Aorta (tissue), 5 donors: ENCODE measurements at regions not wholly inside any gene's neighbourhood (a gene's known extent, or its start where the extent isn't known, plus 50 kb on each side); places are given as distances from the start of the nearest gene placed in this dataset.
"Not testable (repeated sequence)": the region's sequence is repeated elsewhere in the genome, so short reads cannot be mapped to it uniquely, and the experiment has no call there.

Source experiments
- ATAC-seq: fragments of 200-7000 bp; cut with Tn5 transposase; one replicate; pipeline ENCODE4 v1.9.1; 2022; ENCODE audit warnings: moderate library complexity; ENCODE audit not compliant: low FRiP score
- DNase-seq, 2 donors: peaks; one replicate each; pipeline ENCODE4 v3.0.0-alpha.2; 2020
- H3K27ac ChIP-seq, 2 donors: one replicate each; pipeline ENCODE4 v1.5.1; 2013; ENCODE audit warnings: low read length in 2 of 2, mild to moderate bottlenecking in 2 of 2, moderate library complexity in 2 of 2, control low read depth in 1 of 2, inconsistent platforms in 1 of 2, low read depth in 1 of 2
- H3K27me3 ChIP-seq, 2 donors: one replicate each; pipeline ENCODE4 v1.6.1; 2013; ENCODE audit warnings: control low read depth in 1 of 2, low read length in 1 of 2, mild to moderate bottlenecking in 1 of 2, moderate library complexity in 1 of 2; ENCODE audit not compliant: insufficient read depth in 2 of 2, control insufficient read depth in 1 of 2
- H3K36me3 ChIP-seq, 2 donors: one replicate each; pipeline ENCODE4 v1.6.1; 2013; ENCODE audit warnings: control low read depth in 1 of 2, low read length in 1 of 2, mild to moderate bottlenecking in 1 of 2; ENCODE audit not compliant: insufficient read depth in 2 of 2, control insufficient read depth in 1 of 2
- H3K4me1 ChIP-seq, 2 donors: one replicate each; pipeline ENCODE4 v1.6.1; 2013; ENCODE audit warnings: low read length in 2 of 2, control low read depth in 1 of 2, mild to moderate bottlenecking in 1 of 2, moderate library complexity in 1 of 2; ENCODE audit not compliant: insufficient read depth in 2 of 2, control insufficient read depth in 1 of 2
- H3K4me3 ChIP-seq, 2 donors: one replicate each; pipeline ENCODE4 v1.5.1; 2013; ENCODE audit warnings: low read length in 2 of 2, control low read depth in 1 of 2, mild to moderate bottlenecking in 1 of 2
- H3K9me3 ChIP-seq: one replicate; pipeline ENCODE4 v1.6.1; 2013; ENCODE audit warnings: mild to moderate bottlenecking, low read length; ENCODE audit not compliant: control insufficient read depth
- WGBS, 2 donors: extraction: QIAGEN DNeasy Blood & Tissue Kit; methylation state at CpG; one replicate each; pipeline ENCODE4 v1.1.7; 2013; 5-methylcytosine and 5-hydroxymethylcytosine counted together
- intact Hi-C, 2 donors: fragments of 100-400 bp; cut with DNase I; formaldehyde crosslinking; loops; one replicate each; pipeline versions ENCODE4 v1.14.2 to v1.15.0; 2022
- donor health status: healthy with polysubstance abuse.
- donor health status: Bipolar disorder and iron deficiency.
- donor health status: DM: no; HTN: no; CAD: no.
- donor health status: DM: no; HTN: no; CAD: no.
- donor health status: DM: yes; HTN: yes; CAD: no.

GRCh38 chrX:37075892-37076595, 67.9 kb downstream of the FAM47C start:
- DNase-seq (no peak), ATAC-seq (no peak)
- no peaks in the 10 kb centered on the region for H3K9me3 ChIP-seq
- intact Hi-C loops: no loop called here
- no peaks in the 10 kb centered on the region for H3K4me1 ChIP-seq
- no peak overlapping the region for H3K27ac ChIP-seq
- WGBS, 2 donors: 80 to 83% methylated on average over 3 of the region's 3 CpGs
- H3K27me3 ChIP-seq: no peaks in the 10 kb centered on the region
- H3K4me3 ChIP-seq: no peak overlapping the region
- no peaks in the 10 kb centered on the region for H3K36me3 ChIP-seq

GRCh38 chrX:37076983-37077382, 68.8 kb downstream of the FAM47C start:
- DNase-seq (no peak), ATAC-seq (no peak)
- Histone ChIP-seq H3K4me3 (no peak overlapping the region), H3K27ac (no peak overlapping the region), H3K27me3 (no peaks in the 10 kb centered on the region), H3K36me3 (no peaks in the 10 kb centered on the region), H3K4me1 (no peaks in the 10 kb centered on the region), H3K9me3 (no peaks in the 10 kb centered on the region)
- intact Hi-C loops: no loop called here
- 66 to 83% methylated on average over 4 of the region's 4 CpGs for WGBS, 2 donors

GRCh38 chrX:37077646-37078433, 69.7 kb downstream of the FAM47C start:
- DNase-seq (no peak), ATAC-seq (no peak)
- Histone ChIP-seq H3K27me3 (no peaks in the 10 kb centered on the region), H3K4me1 (no peaks in the 10 kb centered on the region), H3K27ac (no peak overlapping the region), H3K36me3 (no peaks in the 10 kb centered on the region), H3K4me3 (no peak overlapping the region), H3K9me3 (no peaks in the 10 kb centered on the region)
- 82 to 93% methylated on average over 32 of the region's 32 CpGs for WGBS, 2 donors
- intact Hi-C loops: no loop called here

GRCh38 chrX:37078434-37078703, 70.2 kb downstream of the FAM47C start:
- WGBS, 2 donors: 87 to 98% methylated on average over 16 of the region's 16 CpGs

GRCh38 chrX:37083880-37084279, 75.7 kb downstream of the FAM47C start:
- Histone ChIP-seq H3K36me3 (no peaks in the 10 kb centered on the region), H3K27me3 (no peaks in the 10 kb centered on the region), H3K9me3 (no peaks in the 10 kb centered on the region), H3K27ac (no peak overlapping the region), H3K4me3 (no peak overlapping the region), H3K4me1 (no peaks in the 10 kb centered on the region)
- intact Hi-C loops: no loop called here
- 26 to 48% methylated on average over 1 of the region's 1 CpG for WGBS, 2 donors
- DNase-seq (no peak), ATAC-seq (no peak)

More at GRCh38 chrX:37078434-37078703, 70.2 kb downstream of the FAM47C start:
- H3K36me3 ChIP-seq: no peaks in the 10 kb centered on the region
- DNase-seq: no peak
- intact Hi-C loops: no loop called here
- H3K27ac ChIP-seq: no peak overlapping the region
- ATAC-seq: no peak
- no peak overlapping the region for H3K4me3 ChIP-seq
- H3K4me1 ChIP-seq: no peaks in the 10 kb centered on the region
- no peaks in the 10 kb centered on the region for H3K9me3 ChIP-seq
- H3K27me3 ChIP-seq: no peaks in the 10 kb centered on the region

GRCh38 chrX:37085699-37086098, 77.5 kb downstream of the FAM47C start:
- H3K27ac ChIP-seq, H3K27me3 ChIP-seq, H3K36me3 ChIP-seq, H3K9me3 ChIP-seq, H3K4me3 ChIP-seq, DNase-seq, H3K4me1 ChIP-seq, ATAC-seq, intact Hi-C loops: not testable (repeated sequence)
- no CpG with 5 or more reads among the region's 2 CpGs for WGBS, 2 donors

GRCh38 chrX:37086820-37087219, 78.7 kb downstream of the FAM47C start:
- H3K27ac ChIP-seq, H3K4me3 ChIP-seq, H3K36me3 ChIP-seq, H3K9me3 ChIP-seq, H3K4me1 ChIP-seq, DNase-seq, intact Hi-C loops, H3K27me3 ChIP-seq: not testable (repeated sequence)
- no CpG with 5 or more reads among the region's 3 CpGs for WGBS, 2 donors
- peak; percentile 56 for ATAC-seq

GRCh38 chrX:37087875-37088274, 79.7 kb downstream of the FAM47C start:
- H3K4me3 ChIP-seq, ATAC-seq, H3K36me3 ChIP-seq, intact Hi-C loops, H3K27me3 ChIP-seq, H3K4me1 ChIP-seq, H3K9me3 ChIP-seq, H3K27ac ChIP-seq, DNase-seq: not testable (repeated sequence)
- no CpG with 5 or more reads among the region's 3 CpGs for WGBS, 2 donors

GRCh38 chrX:37088778-37089177, 80.6 kb downstream of the FAM47C start:
- intact Hi-C loops, ATAC-seq: not testable (repeated sequence)
- no CpG with 5 or more reads among the region's 1 CpG for WGBS, 2 donors

More at GRCh38 chrX:37088778-37089177, 80.6 kb downstream of the FAM47C start:
- DNase-seq, H3K27me3 ChIP-seq, H3K36me3 ChIP-seq, H3K4me1 ChIP-seq, H3K9me3 ChIP-seq, H3K4me3 ChIP-seq, H3K27ac ChIP-seq: not testable (repeated sequence)
